Colonic mucosa (tissue), 4 donors: ENCODE measurements at regions not wholly inside any gene's neighbourhood (a gene's known extent, or its start where the extent isn't known, plus 50 kb on each side); places are given as distances from the start of the nearest gene placed in this dataset.

Experiments
- DNase-seq: peaks from one replicate; pipeline ENCODE4 v3.0.0-alpha.2; 2020
- H3K27ac ChIP-seq: fragments of 200-600 bp; one replicate; pipeline ENCODE4 v1.8.0; 2021
- H3K27me3 ChIP-seq: fragments of 200-600 bp; one replicate; pipeline ENCODE4 v1.8.0; 2021
- H3K36me3 ChIP-seq: fragments of 200-600 bp; one replicate; pipeline ENCODE4 v1.8.0; 2021
- H3K4me1 ChIP-seq: fragments of 200-600 bp; one replicate; pipeline ENCODE4 v1.8.0; 2021; ENCODE audit warnings: mild to moderate bottlenecking
- H3K4me3 ChIP-seq: fragments of 200-600 bp; one replicate; pipeline ENCODE4 v1.8.0; 2021
- H3K9ac ChIP-seq, 2 donors: one replicate each; pipeline ENCODE4 v1.7.0; 2013; ENCODE audit warnings: control low read depth in 2 of 2, low read depth in 2 of 2, low read length in 2 of 2
- H3K9me3 ChIP-seq: fragments of 200-600 bp; one replicate; pipeline ENCODE4 v1.8.0; 2021
- intact Hi-C: fragments of 100-400 bp; cut with DNase I; formaldehyde crosslinking; loops from one replicate; pipeline ENCODE4 v1.14.1; 2022
- TF ChIP-seq, protein P1 (sequence below): fragments of 200-600 bp; IDR thresholded peaks from one replicate; pipeline ENCODE4 v1.8.0; 2022; ENCODE audit warnings: antibody characterized with exemption, mild to moderate bottlenecking
- donor health status: healthy.
- donor health status: DM: no; HTN: no; CAD: no.
- donor health status: DM: no; HTN: no; CAD: no.

DNA sequence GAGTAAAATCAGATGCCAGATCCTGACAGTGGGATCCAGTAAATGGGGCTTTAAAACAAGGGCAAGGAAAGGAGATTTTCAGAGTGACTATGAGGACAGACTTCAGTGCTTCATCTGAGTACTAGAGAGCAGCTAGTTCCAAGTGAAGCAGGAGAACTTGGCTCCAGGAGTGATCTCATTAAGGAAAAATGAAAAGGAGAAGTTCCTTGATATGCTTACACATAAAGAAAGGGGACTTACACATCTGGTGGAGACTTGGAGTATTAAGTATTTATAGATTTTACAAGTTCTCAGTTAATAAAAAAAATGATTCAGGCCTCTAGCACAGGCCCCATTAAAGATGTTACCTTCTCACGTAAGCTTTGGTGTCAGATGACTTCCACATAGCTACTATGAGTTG is 105.8 kb downstream of the ICOS start:
- no peak for DNase-seq
- intact Hi-C loops = no loop called here
- TF ChIP-seq, protein P1, sequence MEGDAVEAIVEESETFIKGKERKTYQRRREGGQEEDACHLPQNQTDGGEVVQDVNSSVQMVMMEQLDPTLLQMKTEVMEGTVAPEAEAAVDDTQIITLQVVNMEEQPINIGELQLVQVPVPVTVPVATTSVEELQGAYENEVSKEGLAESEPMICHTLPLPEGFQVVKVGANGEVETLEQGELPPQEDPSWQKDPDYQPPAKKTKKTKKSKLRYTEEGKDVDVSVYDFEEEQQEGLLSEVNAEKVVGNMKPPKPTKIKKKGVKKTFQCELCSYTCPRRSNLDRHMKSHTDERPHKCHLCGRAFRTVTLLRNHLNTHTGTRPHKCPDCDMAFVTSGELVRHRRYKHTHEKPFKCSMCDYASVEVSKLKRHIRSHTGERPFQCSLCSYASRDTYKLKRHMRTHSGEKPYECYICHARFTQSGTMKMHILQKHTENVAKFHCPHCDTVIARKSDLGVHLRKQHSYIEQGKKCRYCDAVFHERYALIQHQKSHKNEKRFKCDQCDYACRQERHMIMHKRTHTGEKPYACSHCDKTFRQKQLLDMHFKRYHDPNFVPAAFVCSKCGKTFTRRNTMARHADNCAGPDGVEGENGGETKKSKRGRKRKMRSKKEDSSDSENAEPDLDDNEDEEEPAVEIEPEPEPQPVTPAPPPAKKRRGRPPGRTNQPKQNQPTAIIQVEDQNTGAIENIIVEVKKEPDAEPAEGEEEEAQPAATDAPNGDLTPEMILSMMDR = no peak

GRCh38 chr2:204046145-204046544 is 109.6 kb downstream of the ICOS start:
- H3K9me3 ChIP-seq = no peaks in the 10 kb centered on the region
- TF ChIP-seq, protein P1 = no peak
- no peaks in the 10 kb centered on the region for H3K27me3 ChIP-seq
- H3K4me1 ChIP-seq = no peaks in the 10 kb centered on the region
- no peak overlapping the region for H3K27ac ChIP-seq
- no peaks in the 10 kb centered on the region for H3K36me3 ChIP-seq
- intact Hi-C loops = no loop called here
- H3K9ac ChIP-seq = no peak overlapping the region
- H3K4me3 ChIP-seq = no peak overlapping the region
- no peak for DNase-seq

More for the DNA sequence above, 105.8 kb downstream of the ICOS start:
- H3K36me3 ChIP-seq = no peaks in the 10 kb centered on the region
- H3K4me3 ChIP-seq = no peak overlapping the region
- no peaks in the 10 kb centered on the region for H3K27me3 ChIP-seq
- H3K4me1 ChIP-seq = no peaks in the 10 kb centered on the region
- H3K9ac ChIP-seq = no peak overlapping the region
- no peak overlapping the region for H3K27ac ChIP-seq
- no peaks in the 10 kb centered on the region for H3K9me3 ChIP-seq

GRCh38 chr2:204049635-204050034 is 113.1 kb downstream of the ICOS start:
- intact Hi-C loops = no loop called here
- TF ChIP-seq, protein P1 = no peak
- H3K4me1 ChIP-seq = no peaks in the 10 kb centered on the region
- H3K9me3 ChIP-seq = no peaks in the 10 kb centered on the region
- no peak for DNase-seq
- H3K36me3 ChIP-seq = no peaks in the 10 kb centered on the region
- H3K27me3 ChIP-seq = no peaks in the 10 kb centered on the region
- no peak overlapping the region for H3K27ac ChIP-seq
- H3K4me3 ChIP-seq = no peak overlapping the region
- no peak overlapping the region for H3K9ac ChIP-seq

DNA sequence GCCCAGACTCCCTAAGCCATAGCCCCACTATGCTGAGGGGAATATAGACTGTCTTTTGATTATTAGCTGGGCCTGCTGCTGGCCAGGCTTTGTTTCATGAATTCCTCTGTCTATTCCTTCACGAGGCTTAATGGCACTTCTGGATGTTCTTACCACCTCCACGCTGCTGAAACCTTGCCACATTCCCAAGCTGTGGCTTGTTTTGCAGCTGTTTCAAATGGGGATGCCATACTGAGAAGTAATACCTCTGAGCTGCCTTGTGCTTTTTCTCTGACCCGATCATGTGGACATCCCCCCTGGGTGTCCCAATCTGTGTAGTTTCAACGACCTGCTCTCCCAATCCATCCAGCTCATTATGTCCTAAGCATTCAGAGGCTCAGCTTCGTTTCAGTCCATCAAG is 114.1 kb downstream of the ICOS start:
- Histone ChIP-seq H3K9ac (no peak overlapping the region), H3K27me3 (no peaks in the 10 kb centered on the region), H3K4me1 (no peaks in the 10 kb centered on the region), H3K27ac (no peak overlapping the region), H3K36me3 (no peaks in the 10 kb centered on the region), H3K4me3 (no peak overlapping the region), H3K9me3 (no peaks in the 10 kb centered on the region)
- TF ChIP-seq, protein P1 = no peak
- intact Hi-C loops = no loop called here
- no peak for DNase-seq

DNA sequence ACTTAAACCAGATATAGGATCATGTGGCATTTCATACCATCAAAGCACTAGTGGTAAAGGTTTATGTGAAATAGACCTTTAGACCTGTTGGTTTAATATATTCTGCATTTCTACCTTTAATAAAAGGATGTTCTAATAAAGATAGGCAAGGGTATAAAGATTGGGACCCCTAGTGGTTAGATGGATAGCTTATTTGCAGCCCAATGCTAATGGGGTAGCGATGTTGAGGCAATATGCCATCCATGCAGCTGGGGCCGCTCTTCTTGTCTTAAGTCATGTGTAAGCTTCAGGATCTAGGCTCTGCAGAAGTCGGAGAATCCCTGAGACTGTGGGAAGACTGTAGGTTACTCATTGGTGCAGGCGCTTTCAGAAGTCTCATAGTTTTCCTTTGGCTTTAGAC is 114.9 kb downstream of the ICOS start:
- H3K27me3 ChIP-seq = no peaks in the 10 kb centered on the region
- no peak for DNase-seq
- intact Hi-C loops = no loop called here
- no peaks in the 10 kb centered on the region for H3K9me3 ChIP-seq
- no peak overlapping the region for H3K9ac ChIP-seq
- TF ChIP-seq, protein P1 = no peak
- no peaks in the 10 kb centered on the region for H3K36me3 ChIP-seq
- no peak overlapping the region for H3K4me3 ChIP-seq
- H3K4me1 ChIP-seq = no peaks in the 10 kb centered on the region
- no peak overlapping the region for H3K27ac ChIP-seq
